ENCODE measurements at regions not wholly inside any gene's neighbourhood (a gene's known extent, or its start where the extent isn't known, plus 50 kb on each side); places are given as distances from the start of the nearest gene placed in this dataset.

DNA sequence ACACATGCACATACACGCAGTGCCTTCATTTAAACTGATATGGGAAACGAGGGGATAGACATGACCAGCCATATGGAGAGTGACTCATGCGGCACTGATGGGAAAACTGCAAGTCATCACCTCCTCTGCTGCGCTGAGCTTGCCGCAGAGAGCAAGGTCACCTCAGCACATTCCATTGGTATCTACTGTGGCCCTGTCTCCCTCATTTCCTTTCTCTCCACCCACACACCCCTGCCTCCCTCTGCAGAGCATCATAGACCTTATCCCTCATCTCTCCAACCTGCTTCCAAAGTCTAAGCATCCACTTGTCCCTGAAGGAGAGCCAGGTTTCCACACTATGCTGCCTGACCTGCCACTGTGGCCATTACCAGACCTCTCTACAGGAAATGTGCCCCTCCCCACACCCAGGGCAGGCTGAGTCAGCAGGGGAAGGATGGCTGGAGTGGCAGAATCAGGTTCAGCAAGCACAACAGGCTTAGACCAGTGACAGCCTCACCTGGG, 116.9 kb upstream of the SNX19 start:
- TF ChIP-seq TCF7 (IDR thresholded peaks at IDR 0.05; ENCODE audit: borderline replicate concordance) = no peak
- no peak for TF ChIP-seq ZSCAN29 (IDR thresholded peaks at IDR 0.05)
- TF ChIP-seq, protein P1, sequence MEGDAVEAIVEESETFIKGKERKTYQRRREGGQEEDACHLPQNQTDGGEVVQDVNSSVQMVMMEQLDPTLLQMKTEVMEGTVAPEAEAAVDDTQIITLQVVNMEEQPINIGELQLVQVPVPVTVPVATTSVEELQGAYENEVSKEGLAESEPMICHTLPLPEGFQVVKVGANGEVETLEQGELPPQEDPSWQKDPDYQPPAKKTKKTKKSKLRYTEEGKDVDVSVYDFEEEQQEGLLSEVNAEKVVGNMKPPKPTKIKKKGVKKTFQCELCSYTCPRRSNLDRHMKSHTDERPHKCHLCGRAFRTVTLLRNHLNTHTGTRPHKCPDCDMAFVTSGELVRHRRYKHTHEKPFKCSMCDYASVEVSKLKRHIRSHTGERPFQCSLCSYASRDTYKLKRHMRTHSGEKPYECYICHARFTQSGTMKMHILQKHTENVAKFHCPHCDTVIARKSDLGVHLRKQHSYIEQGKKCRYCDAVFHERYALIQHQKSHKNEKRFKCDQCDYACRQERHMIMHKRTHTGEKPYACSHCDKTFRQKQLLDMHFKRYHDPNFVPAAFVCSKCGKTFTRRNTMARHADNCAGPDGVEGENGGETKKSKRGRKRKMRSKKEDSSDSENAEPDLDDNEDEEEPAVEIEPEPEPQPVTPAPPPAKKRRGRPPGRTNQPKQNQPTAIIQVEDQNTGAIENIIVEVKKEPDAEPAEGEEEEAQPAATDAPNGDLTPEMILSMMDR (IDR thresholded peaks at IDR 0.05 in 2 of 3, conservative IDR thresholded peaks at IDR 0.05 in 1 of 3; ENCODE audit: control insufficient read depth in 2 of 3, extremely low read depth in 1 of 3, insufficient read depth in 1 of 3, low read depth in 3 of 3, low read length in 3 of 3) = no peak
- TF ChIP-seq SMC3 (IDR thresholded peaks at IDR 0.05; ENCODE audit: borderline replicate concordance, low read length) = no peak
- TF ChIP-seq CREM (IDR thresholded peaks at IDR 0.05; ENCODE audit: low read depth) = no peak

Measured in GM12878 (cell line).